SU-DHL-6 (cell line): ENCODE measurements at regions not wholly inside any gene's neighbourhood (a gene's known extent, or its start where the extent isn't known, plus 50 kb on each side); places are given as distances from the start of the nearest gene placed in this dataset.

Experiments used
- H2AFZ ChIP-seq: fragments of 200-600 bp; sonication (generic); 2 replicates; pipeline ENCODE4 v1.6.1; 2014; ENCODE audit warnings: low read depth, mild to moderate bottlenecking, moderate library complexity, mixed read lengths, antibody characterized with exemption, low read length; ENCODE audit not compliant: severe bottlenecking
- H3F3A ChIP-seq: fragments of 200-600 bp; shearing (Covaris generic); 2 replicates; pipeline ENCODE4 v1.6.0; 2016; ENCODE audit warnings: antibody characterized with exemption, mild to moderate bottlenecking; ENCODE audit not compliant: insufficient read depth
- H3K27ac ChIP-seq: fragments of 200-600 bp; sonication (generic); 2 replicates; pipeline ENCODE4 v1.5.1; 2016; ENCODE audit warnings: low read depth, mild to moderate bottlenecking, low read length, moderate library complexity, mixed read lengths
- H3K27me3 ChIP-seq: fragments of 200-600 bp; sonication (generic), shearing (Covaris generic); 2 replicates; pipeline ENCODE4 v1.6.0; 2014; ENCODE audit warnings: mild to moderate bottlenecking, low read length
- H3K36me3 ChIP-seq: fragments of 200-600 bp; sonication (generic); 2 replicates; pipeline ENCODE4 v1.6.1; 2014; ENCODE audit warnings: mild to moderate bottlenecking, low read length, mixed read lengths
- H3K4me2 ChIP-seq: fragments of 300-600, 200-600 bp; shearing (Covaris generic), sonication (generic); 2 replicates; pipeline ENCODE4 v1.6.0; 2014; ENCODE audit warnings: low read length, low read depth, mild to moderate bottlenecking; ENCODE audit not compliant: poor library complexity, severe bottlenecking
- H3K4me3 ChIP-seq: fragments of 200-600 bp; sonication (generic); 2 replicates; pipeline ENCODE4 v1.5.1; 2014; ENCODE audit warnings: antibody characterized with exemption, low read length, mild to moderate bottlenecking, mixed read lengths; ENCODE audit not compliant: insufficient read depth, poor library complexity, severe bottlenecking
- H3K79me2 ChIP-seq: fragments of 200-600 bp; sonication (generic); 2 replicates; pipeline ENCODE4 v1.6.1; 2014; ENCODE audit warnings: mild to moderate bottlenecking, low read length, moderate library complexity; ENCODE audit not compliant: insufficient read depth
- H3K9ac ChIP-seq: fragments of 200-600 bp; sonication (generic); 2 replicates; pipeline ENCODE4 v1.7.0; 2014; ENCODE audit warnings: mild to moderate bottlenecking, low read length
- H3K9me2 ChIP-seq: fragments of 200-600 bp; sonication (generic); replicated peaks from 2 replicates; pipeline ENCODE4 v1.6.1; 2014; ENCODE audit warnings: low read length; ENCODE audit not compliant: insufficient read depth
- H3K9me3 ChIP-seq: fragments of 200-600 bp; sonication (generic); 2 replicates; pipeline ENCODE4 v1.6.1; 2014; ENCODE audit warnings: low read length, mixed read lengths; ENCODE audit not compliant: insufficient read depth
- H4K20me1 ChIP-seq: fragments of 200-600 bp; sonication (generic); 2 replicates; pipeline ENCODE4 v1.6.1; 2014; ENCODE audit warnings: low read depth, mild to moderate bottlenecking, antibody characterized with exemption, low read length, moderate library complexity, mixed read lengths
- EZH2phosphoT487 ChIP-seq: fragments of 200-600 bp; sonication (generic), shearing (Covaris generic); conservative IDR thresholded peaks from 2 replicates; pipeline ENCODE4 v1.6.1; 2018; ENCODE audit warnings: mild to moderate bottlenecking, antibody characterized with exemption, low read length, moderate library complexity, mixed read lengths
- TF ChIP-seq, protein P1 (sequence below): fragments of 200-600 bp; sonication (generic); IDR thresholded peaks from one replicate; pipeline ENCODE4 v1.5.1; 2017; ENCODE audit warnings: antibody characterized with exemption, mild to moderate bottlenecking, low read length, moderate library complexity; ENCODE audit not compliant: insufficient read depth, poor library complexity, severe bottlenecking

GRCh38 chr6:131368198-131368911 is 204.7 kb upstream of the ARG1 start:
- Histone ChIP-seq H3K27me3 (no peaks in the 10 kb centered on the region), H3K9me2 (no peaks in the 10 kb centered on the region), H3F3A (no peaks in the 10 kb centered on the region), H3K4me3 (no peak overlapping the region), H3K4me2 (peak overlapping the region; percentile 55), H3K9me3 (no peaks in the 10 kb centered on the region), H4K20me1 (no peaks in the 10 kb centered on the region), H3K36me3 (no peaks in the 10 kb centered on the region), H3K79me2 (no peaks in the 10 kb centered on the region), H3K9ac (0 out of 2 replicates have a peak overlapping the region, but pooled peaks have one; percentile 2), H2AFZ (peak overlapping the region; percentile 35), H3K27ac (peak overlapping the region; percentile 52)
- no peak for TF ChIP-seq EZH2phosphoT487
- TF ChIP-seq, protein P1, sequence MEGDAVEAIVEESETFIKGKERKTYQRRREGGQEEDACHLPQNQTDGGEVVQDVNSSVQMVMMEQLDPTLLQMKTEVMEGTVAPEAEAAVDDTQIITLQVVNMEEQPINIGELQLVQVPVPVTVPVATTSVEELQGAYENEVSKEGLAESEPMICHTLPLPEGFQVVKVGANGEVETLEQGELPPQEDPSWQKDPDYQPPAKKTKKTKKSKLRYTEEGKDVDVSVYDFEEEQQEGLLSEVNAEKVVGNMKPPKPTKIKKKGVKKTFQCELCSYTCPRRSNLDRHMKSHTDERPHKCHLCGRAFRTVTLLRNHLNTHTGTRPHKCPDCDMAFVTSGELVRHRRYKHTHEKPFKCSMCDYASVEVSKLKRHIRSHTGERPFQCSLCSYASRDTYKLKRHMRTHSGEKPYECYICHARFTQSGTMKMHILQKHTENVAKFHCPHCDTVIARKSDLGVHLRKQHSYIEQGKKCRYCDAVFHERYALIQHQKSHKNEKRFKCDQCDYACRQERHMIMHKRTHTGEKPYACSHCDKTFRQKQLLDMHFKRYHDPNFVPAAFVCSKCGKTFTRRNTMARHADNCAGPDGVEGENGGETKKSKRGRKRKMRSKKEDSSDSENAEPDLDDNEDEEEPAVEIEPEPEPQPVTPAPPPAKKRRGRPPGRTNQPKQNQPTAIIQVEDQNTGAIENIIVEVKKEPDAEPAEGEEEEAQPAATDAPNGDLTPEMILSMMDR = no peak

DNA sequence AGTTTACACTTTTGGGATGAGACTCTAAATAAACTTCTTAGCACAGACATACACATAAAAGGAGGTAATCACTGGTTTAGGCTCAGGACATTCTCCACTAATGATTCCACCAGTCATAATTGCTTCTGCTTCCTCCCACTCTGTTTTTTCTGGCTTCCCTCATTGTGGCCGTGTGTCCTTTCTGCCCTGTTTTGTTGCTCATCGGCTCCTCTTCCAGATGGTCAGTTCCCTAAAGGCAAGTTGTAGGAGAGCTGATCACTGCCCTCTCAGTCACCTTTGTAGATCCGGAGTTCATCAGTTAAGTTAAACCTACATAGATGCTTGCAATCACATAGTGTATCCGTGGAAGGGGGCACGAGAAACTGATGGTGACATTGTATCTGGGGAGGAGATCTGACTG is 200.5 kb upstream of the ARG1 start:
- Histone ChIP-seq H3K4me3 (no peak overlapping the region), H3F3A (no peaks in the 10 kb centered on the region), H2AFZ (no peak overlapping the region), H3K27ac (no peak overlapping the region), H3K9me2 (no peaks in the 10 kb centered on the region), H3K4me2 (no peak overlapping the region), H3K79me2 (no peaks in the 10 kb centered on the region), H3K9ac (no peak overlapping the region), H3K9me3 (no peaks in the 10 kb centered on the region), H3K36me3 (no peaks in the 10 kb centered on the region), H4K20me1 (no peaks in the 10 kb centered on the region), H3K27me3 (no peaks in the 10 kb centered on the region)
- no peak for TF ChIP-seq EZH2phosphoT487
- TF ChIP-seq, protein P1 = no peak

GRCh38 chr6:131377112-131377705 is 195.8 kb upstream of the ARG1 start:
- H3K36me3 ChIP-seq = no peaks in the 10 kb centered on the region
- H3F3A ChIP-seq = no peaks in the 10 kb centered on the region
- H3K79me2 ChIP-seq = no peaks in the 10 kb centered on the region
- no peak overlapping the region for H3K27ac ChIP-seq
- no peak overlapping the region for H3K4me3 ChIP-seq
- H2AFZ ChIP-seq = no peak overlapping the region
- no peaks in the 10 kb centered on the region for H3K9me3 ChIP-seq
- no peaks in the 10 kb centered on the region for H3K9me2 ChIP-seq
- H4K20me1 ChIP-seq = no peaks in the 10 kb centered on the region
- H3K9ac ChIP-seq = no peak overlapping the region
- H3K27me3 ChIP-seq = no peaks in the 10 kb centered on the region
- no peak overlapping the region for H3K4me2 ChIP-seq
- TF ChIP-seq, protein P1 = no peak
- TF ChIP-seq EZH2phosphoT487 = no peak
